ENCODE measurements at regions not wholly inside any gene's neighbourhood (a gene's known extent, or its start where the extent isn't known, plus 50 kb on each side); places are given as distances from the start of the nearest gene placed in this dataset.

GRCh38 chr13:33353646-33354045 lies 68.1 kb upstream of the STARD13 start:
- no peaks in the 10 kb centered on the region for H3K79me2 ChIP-seq (ENCODE audit: insufficient read depth, low read length)
- H4K5ac ChIP-seq (ENCODE audit: insufficient read length, low read depth, low read length), result no peak overlapping the region
- H3T11ph ChIP-seq (ENCODE audit: low read length), result no peak overlapping the region
- no peak overlapping the region for H2BK5ac ChIP-seq (ENCODE audit: insufficient read length, low read length)
- H3K18ac ChIP-seq (ENCODE audit: insufficient read length, low read depth, low read length), result no peak overlapping the region
- no peak overlapping the region for H3K56ac ChIP-seq (ENCODE audit: insufficient read length, low read depth, low read length)
- H3K4me1 ChIP-seq (ENCODE audit: insufficient read depth, low read length), result no peaks in the 10 kb centered on the region; the same call in 1 of the 2 replicates
- no peak overlapping the region for H4K91ac ChIP-seq (ENCODE audit: insufficient read length, low read depth, low read length)
- no peak overlapping the region for H3K14ac ChIP-seq (ENCODE audit: insufficient read depth, low read length)
- no peaks in the 10 kb centered on the region for H3K9me3 ChIP-seq (ENCODE audit: control insufficient read depth, low read depth, low read length)
- Mint-ChIP-seq H3K36me3 (ENCODE audit: insufficient read depth in 1 of 3, low read depth in 3 of 3) (peaks cover 0 to 3% (median 2%) of the 10 kb centered on the region in 3 experiments; a peak in 2 of 7 replicates), H3K4me3 (no peak overlapping the region), H3K9me3 (0 out of 5 replicates have a peak, but pooled peaks cover 0 to 2% of the 10 kb centered on the region in 2 experiments), H3K27ac (no peak overlapping the region), H3K27me3 (ENCODE audit: low read depth) (peaks cover 36% of the 10 kb centered on the region), H3K4me1 (peaks cover 4 to 7% of the 10 kb centered on the region in 2 experiments; a peak in 3 of 4 replicates)
- H2AFZ ChIP-seq (ENCODE audit: low read length), result no peak overlapping the region
- H4K8ac ChIP-seq (replicated peaks; ENCODE audit: insufficient read length, low read depth, low read length), result no peak overlapping the region
- no peak overlapping the region for H2AK5ac ChIP-seq (ENCODE audit: insufficient read length, low read length)
- no peak overlapping the region for H2BK15ac ChIP-seq (ENCODE audit: low read depth, low read length)
- no peaks in the 10 kb centered on the region for H4K20me1 ChIP-seq (ENCODE audit: control insufficient read depth, insufficient read depth, insufficient read length)
- no peaks in the 10 kb centered on the region for H3K79me1 ChIP-seq (ENCODE audit: insufficient read depth, low read depth, low read length, poor library complexity, severe bottlenecking)
- no peak overlapping the region for H3K4me2 ChIP-seq (ENCODE audit: insufficient read depth, insufficient read length, low read length)
- H3K23me2 ChIP-seq (ENCODE audit: insufficient read length, low read depth, low read length, poor library complexity, severe bottlenecking), result peaks cover 5% of the 10 kb centered on the region
- DNase-seq, result no peak
- H3K23ac ChIP-seq (ENCODE audit: insufficient read length, low read depth, low read length), result no peak overlapping the region
- no CpG with 5 or more reads among the region's 4 CpGs for WGBS (ENCODE audit: extremely low coverage, insufficient read length, low lambda C conversion rate)
- no peak overlapping the region for H2BK20ac ChIP-seq (ENCODE audit: low read depth, low read length, poor library complexity, severe bottlenecking)
- H2BK120ac ChIP-seq (ENCODE audit: low read depth, low read length, poor library complexity, severe bottlenecking), result no peak overlapping the region
- H3K27ac ChIP-seq (ENCODE audit: insufficient read length, low read depth, low read length), result no peak overlapping the region
- H3K27me3 ChIP-seq (ENCODE audit: insufficient read depth, low read length), result peaks cover 2% of the 10 kb centered on the region; the same call in 1 of the 2 replicates
- no peak overlapping the region for H3K9ac ChIP-seq (ENCODE audit: extremely low read depth, insufficient read length, low read length)
- H2BK12ac ChIP-seq (ENCODE audit: insufficient read length, low read depth, low read length), result no peak overlapping the region
- TF ChIP-seq, protein P1, sequence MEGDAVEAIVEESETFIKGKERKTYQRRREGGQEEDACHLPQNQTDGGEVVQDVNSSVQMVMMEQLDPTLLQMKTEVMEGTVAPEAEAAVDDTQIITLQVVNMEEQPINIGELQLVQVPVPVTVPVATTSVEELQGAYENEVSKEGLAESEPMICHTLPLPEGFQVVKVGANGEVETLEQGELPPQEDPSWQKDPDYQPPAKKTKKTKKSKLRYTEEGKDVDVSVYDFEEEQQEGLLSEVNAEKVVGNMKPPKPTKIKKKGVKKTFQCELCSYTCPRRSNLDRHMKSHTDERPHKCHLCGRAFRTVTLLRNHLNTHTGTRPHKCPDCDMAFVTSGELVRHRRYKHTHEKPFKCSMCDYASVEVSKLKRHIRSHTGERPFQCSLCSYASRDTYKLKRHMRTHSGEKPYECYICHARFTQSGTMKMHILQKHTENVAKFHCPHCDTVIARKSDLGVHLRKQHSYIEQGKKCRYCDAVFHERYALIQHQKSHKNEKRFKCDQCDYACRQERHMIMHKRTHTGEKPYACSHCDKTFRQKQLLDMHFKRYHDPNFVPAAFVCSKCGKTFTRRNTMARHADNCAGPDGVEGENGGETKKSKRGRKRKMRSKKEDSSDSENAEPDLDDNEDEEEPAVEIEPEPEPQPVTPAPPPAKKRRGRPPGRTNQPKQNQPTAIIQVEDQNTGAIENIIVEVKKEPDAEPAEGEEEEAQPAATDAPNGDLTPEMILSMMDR (conservative IDR thresholded peaks at IDR 0.05), result no peak
- no peak overlapping the region for H3K4ac ChIP-seq (ENCODE audit: low read depth, low read length)
